ENCODE measurements at regions not wholly inside any gene's neighbourhood (a gene's known extent, or its start where the extent isn't known, plus 50 kb on each side); places are given as distances from the start of the nearest gene placed in this dataset.

- TF ChIP-seq CTCF (conservative IDR thresholded peaks at IDR 0.05; ENCODE audit: low read depth, low read length) (no peak), EZH2phosphoT487 (IDR thresholded peaks at IDR 0.05; ENCODE audit: borderline replicate concordance, low read length) (no peak), EZH2 (IDR thresholded peaks at IDR 0.05; ENCODE audit: low read length, unreplicated experiment) (no peak)
- H3K4me3 ChIP-seq (ENCODE audit: low read length), result no peak overlapping the region
- no peak overlapping the region for H3K27ac ChIP-seq (ENCODE audit: low read length)
- H3K4me1 ChIP-seq (ENCODE audit: insufficient read depth, low read length), result no peaks in the 10 kb centered on the region
- H3K9me3 ChIP-seq (ENCODE audit: low read length), result peaks cover 13% of the 10 kb centered on the region; the same call in 1 of the 2 replicates
- no TSS peak for BruUV-seq (replicated peaks)
- no peaks in the 10 kb centered on the region for H3K9me2 ChIP-seq (replicated peaks; ENCODE audit: low read length)
- DNase-seq (no peak), ATAC-seq (no peak)
- H3K4me2 ChIP-seq (ENCODE audit: low read length), result no peak overlapping the region
- H3K9ac ChIP-seq (ENCODE audit: low read length), result no peak overlapping the region
- ChIA-PET POLR2A (ENCODE audit: unreplicated experiment) (no interaction called here), CTCF (no interaction called here)
- H3K27me3 ChIP-seq (ENCODE audit: low read length), result no peaks in the 10 kb centered on the region
- H4K20me1 ChIP-seq (ENCODE audit: low read length), result no peaks in the 10 kb centered on the region
- no peaks in the 10 kb centered on the region for H3K36me3 ChIP-seq (ENCODE audit: low read depth, low read length)
- intact Hi-C loops (cut with micrococcal nuclease), result no loop called here
- no peaks in the 10 kb centered on the region for H3F3A ChIP-seq (ENCODE audit: low read length, unreplicated experiment)
- H2AFZ ChIP-seq (ENCODE audit: low read length), result no peak overlapping the region
- H3K79me2 ChIP-seq (ENCODE audit: low read length), result no peaks in the 10 kb centered on the region
Measured at GRCh38 chr3:859135-859534, 233.7 kb upstream of the CNTN6 start.

DNA sequence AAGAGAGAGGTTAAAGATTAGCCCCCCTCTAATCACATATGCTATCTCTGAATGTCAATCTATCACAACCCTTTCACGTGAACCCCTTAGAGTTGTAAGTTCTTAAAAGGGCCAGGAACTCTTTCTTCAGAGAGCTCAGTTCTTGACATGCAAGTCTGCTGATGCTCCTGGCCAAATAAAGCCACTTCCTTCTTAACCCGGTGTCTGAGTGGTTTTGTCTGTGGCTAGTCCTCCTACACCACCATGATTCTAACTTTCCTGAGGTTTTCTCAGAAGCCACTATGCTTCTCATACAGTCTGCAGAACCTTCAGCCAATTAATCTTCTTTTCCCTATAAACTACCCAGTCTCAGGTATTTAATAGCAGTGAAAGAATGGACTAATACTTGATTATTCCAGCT, 231.1 kb upstream of the CNTN6 start:
- intact Hi-C loops (cut with micrococcal nuclease), result no loop called here
- Histone ChIP-seq H3F3A (ENCODE audit: low read length, unreplicated experiment) (no peaks in the 10 kb centered on the region), H3K9me2 (replicated peaks; ENCODE audit: low read length) (no peaks in the 10 kb centered on the region), H3K9me3 (ENCODE audit: low read length) (peaks cover 13% of the 10 kb centered on the region; the same call in 1 of the 2 replicates), H3K4me2 (ENCODE audit: low read length) (no peak overlapping the region), H3K27me3 (ENCODE audit: low read length) (no peaks in the 10 kb centered on the region), H3K79me2 (ENCODE audit: low read length) (no peaks in the 10 kb centered on the region), H4K20me1 (ENCODE audit: low read length) (no peaks in the 10 kb centered on the region), H3K9ac (ENCODE audit: low read length) (no peak overlapping the region), H2AFZ (ENCODE audit: low read length) (no peak overlapping the region), H3K4me1 (ENCODE audit: insufficient read depth, low read length) (no peaks in the 10 kb centered on the region), H3K27ac (ENCODE audit: low read length) (no peak overlapping the region), H3K36me3 (ENCODE audit: low read depth, low read length) (no peaks in the 10 kb centered on the region), H3K4me3 (ENCODE audit: low read length) (no peak overlapping the region)
- TF ChIP-seq EZH2phosphoT487 (IDR thresholded peaks at IDR 0.05; ENCODE audit: borderline replicate concordance, low read length) (no peak), CTCF (conservative IDR thresholded peaks at IDR 0.05; ENCODE audit: low read depth, low read length) (no peak), EZH2 (IDR thresholded peaks at IDR 0.05; ENCODE audit: low read length, unreplicated experiment) (no peak)
- no peak for DNase-seq
- POLR2A ChIA-PET (ENCODE audit: unreplicated experiment), result no interaction called here
- CTCF ChIA-PET, result no interaction called here
- ATAC-seq, result no peak
- no TSS peak for BruUV-seq (replicated peaks)

DNA sequence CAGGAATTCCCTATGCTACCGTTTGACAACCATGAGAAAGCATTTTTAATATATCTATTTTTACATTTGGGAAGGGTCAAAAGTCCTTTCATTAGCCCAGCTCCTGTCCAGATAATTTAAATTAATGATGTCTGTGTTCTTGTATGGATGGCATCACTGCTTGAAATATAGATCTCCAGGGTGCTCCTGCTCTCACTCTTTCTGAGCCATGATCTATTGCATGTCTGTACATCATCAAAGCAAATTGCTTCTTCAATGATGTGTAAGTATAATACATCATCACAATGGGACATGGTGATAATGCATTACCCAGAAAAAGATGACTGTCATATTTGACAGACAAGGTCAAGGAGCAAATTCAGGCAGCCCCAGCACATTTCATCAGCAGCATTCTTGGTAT, 223.6 kb upstream of the CNTN6 start:
- Histone ChIP-seq H3K36me3 (ENCODE audit: low read depth, low read length) (no peaks in the 10 kb centered on the region), H3K9me2 (replicated peaks; ENCODE audit: low read length) (no peaks in the 10 kb centered on the region), H3F3A (ENCODE audit: low read length, unreplicated experiment) (no peaks in the 10 kb centered on the region), H3K4me2 (ENCODE audit: low read length) (no peak overlapping the region), H3K9ac (ENCODE audit: low read length) (no peak overlapping the region), H3K27ac (ENCODE audit: low read length) (no peak overlapping the region), H3K9me3 (ENCODE audit: low read length) (peaks cover 29% of the 10 kb centered on the region), H3K4me3 (ENCODE audit: low read length) (no peak overlapping the region), H2AFZ (ENCODE audit: low read length) (no peak overlapping the region), H3K27me3 (ENCODE audit: low read length) (no peaks in the 10 kb centered on the region), H3K4me1 (ENCODE audit: insufficient read depth, low read length) (no peaks in the 10 kb centered on the region), H3K79me2 (ENCODE audit: low read length) (no peaks in the 10 kb centered on the region), H4K20me1 (ENCODE audit: low read length) (no peaks in the 10 kb centered on the region)
- TF ChIP-seq CTCF (conservative IDR thresholded peaks at IDR 0.05; ENCODE audit: low read depth, low read length) (no peak), EZH2phosphoT487 (IDR thresholded peaks at IDR 0.05; ENCODE audit: borderline replicate concordance, low read length) (no peak), EZH2 (IDR thresholded peaks at IDR 0.05; ENCODE audit: low read length, unreplicated experiment) (no peak)
- intact Hi-C loops (cut with micrococcal nuclease), result no loop called here
- DNase-seq (no peak), ATAC-seq (no peak)
- ChIA-PET CTCF (no interaction called here), POLR2A (ENCODE audit: unreplicated experiment) (no interaction called here)
- no TSS peak for BruUV-seq (replicated peaks)
